HEK293 (cell line): ENCODE measurements at regions not wholly inside any gene's neighbourhood (a gene's known extent, or its start where the extent isn't known, plus 50 kb on each side); places are given as distances from the start of the nearest gene placed in this dataset.
"Not testable (repeated sequence)": the region's sequence is repeated elsewhere in the genome, so short reads cannot be mapped to it uniquely, and the experiment has no call there.

ENCODE experiments used
- CTCF ChIP-seq: fragments of 450-650 bp; formaldehyde crosslinking; IDR thresholded peaks from 2 replicates; pipeline ENCODE4 v1.5.1; 2016; ENCODE audit warnings: missing biosample characterization, missing genetic modification characterization
- MYNN ChIP-seq: fragments of 450-650 bp; formaldehyde crosslinking; IDR thresholded peaks from 2 replicates; pipeline ENCODE4 v1.5.1; 2016; ENCODE audit warnings: missing biosample characterization, missing genetic modification characterization, borderline replicate concordance
- REST ChIP-seq: fragments of 450-650 bp; formaldehyde crosslinking; IDR thresholded peaks from 2 replicates; pipeline ENCODE4 v1.5.1; 2016; ENCODE audit warnings: missing biosample characterization, missing genetic modification characterization
- ZBTB6 ChIP-seq: fragments of 450-650 bp; formaldehyde crosslinking; IDR thresholded peaks from 2 replicates; pipeline ENCODE4 v1.5.1; 2017; ENCODE audit warnings: missing biosample characterization, missing genetic modification characterization
- ZFP3 ChIP-seq: fragments of 450-650 bp; formaldehyde crosslinking; IDR thresholded peaks from 2 replicates; pipeline ENCODE4 v1.5.1; 2016; ENCODE audit warnings: low read depth, missing biosample characterization, missing genetic modification characterization
- ZXDB ChIP-seq: fragments of 450-650 bp; formaldehyde crosslinking; IDR thresholded peaks from 2 replicates; pipeline ENCODE4 v1.5.1; 2016; ENCODE audit warnings: missing biosample characterization, missing genetic modification characterization

- not testable (repeated sequence) for TF ChIP-seq REST (tag by site-specific recombination); ZFP3 (tag by site-specific recombination); MYNN (tag by site-specific recombination); ZBTB6 (tag by site-specific recombination); CTCF; ZXDB
These were observed 166.9 kb upstream of the TP53TG3 start for GRCh38 chr16:32842844-32843243.
